ENCODE measurements at regions not wholly inside any gene's neighbourhood (a gene's known extent, or its start where the extent isn't known, plus 50 kb on each side); places are given as distances from the start of the nearest gene placed in this dataset.

DNA sequence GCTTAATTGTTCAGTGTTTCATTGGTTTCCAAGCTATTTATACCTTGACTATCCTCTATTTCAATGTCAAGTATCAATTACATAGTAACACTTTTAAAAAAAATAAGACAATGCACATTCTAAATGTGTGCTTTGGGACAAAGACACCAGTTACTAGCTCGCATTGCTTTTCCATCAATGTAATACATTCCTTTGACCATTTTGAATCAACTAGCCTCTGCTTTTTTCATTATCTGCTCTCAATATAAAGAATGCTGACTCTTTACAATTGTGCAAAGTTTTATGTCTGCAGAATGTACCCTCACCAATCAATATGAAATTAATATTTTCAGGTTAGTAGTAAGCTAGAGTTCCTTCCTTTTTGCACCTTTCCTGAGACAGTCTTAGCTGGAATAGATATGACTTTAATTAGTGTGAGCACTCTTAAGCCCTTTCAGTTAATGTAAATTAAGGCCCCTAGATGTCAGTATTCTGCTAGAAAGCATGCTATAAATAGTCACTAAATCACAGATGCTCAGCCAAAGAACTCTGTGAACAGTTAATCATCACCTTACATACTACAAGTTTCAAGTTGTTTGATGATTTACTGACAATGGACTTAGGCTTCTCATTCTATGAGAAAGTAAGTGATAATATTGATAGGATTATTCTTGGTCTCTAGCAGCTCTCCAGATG lies 413.6 kb downstream of the PTH2R start:
- no peaks in the 10 kb centered on the region for H3K9me3 ChIP-seq (ENCODE audit: low read depth, low read length)
- H3K4me3 ChIP-seq = no peak overlapping the region
- no peak for TF ChIP-seq FOXP2 (optimal IDR thresholded peaks at IDR 0.05; ENCODE audit: control extremely low read depth, extremely low read length, insufficient read depth)
- no peak for TF ChIP-seq EZH2 (IDR thresholded peaks at IDR 0.05)
- TF ChIP-seq POLR2AphosphoS5 (IDR thresholded peaks at IDR 0.05; ENCODE audit: borderline replicate concordance, low read depth, low read length) = no peak
- no peak overlapping the region for H3K9ac ChIP-seq (ENCODE audit: insufficient read length)
- no peaks in the 10 kb centered on the region for H3K36me3 ChIP-seq (ENCODE audit: insufficient read depth, low read length)
- no peak overlapping the region for H3K27ac ChIP-seq
- DNase-seq (ENCODE audit: low read depth, low spot score) = no peak

DNA sequence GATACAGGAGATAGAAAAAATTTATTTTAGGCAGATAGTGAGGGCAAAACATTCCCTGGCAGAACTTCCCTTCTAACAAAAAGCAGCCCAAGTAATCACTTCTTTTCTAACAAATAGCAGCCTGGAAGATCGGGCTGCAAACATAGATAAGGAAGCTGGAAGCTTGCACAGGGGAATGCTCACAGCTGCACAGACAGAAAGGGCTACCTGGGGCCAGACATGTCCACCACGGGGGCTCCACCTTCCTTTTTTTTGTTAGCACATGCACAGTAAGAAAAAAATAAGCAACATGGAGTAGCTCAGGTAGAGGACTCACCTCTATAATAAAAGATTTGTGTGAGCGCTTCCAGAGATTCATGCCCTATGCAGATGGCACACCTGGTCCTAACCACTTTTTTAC lies 420.5 kb downstream of the PTH2R start:
- TF ChIP-seq POLR2AphosphoS5 (IDR thresholded peaks at IDR 0.05; ENCODE audit: borderline replicate concordance, low read depth, low read length) = no peak
- no peak overlapping the region for H3K9ac ChIP-seq (ENCODE audit: insufficient read length)
- no peaks in the 10 kb centered on the region for H3K9me3 ChIP-seq (ENCODE audit: low read depth, low read length)
- H3K27ac ChIP-seq = no peak overlapping the region
- no peaks in the 10 kb centered on the region for H3K36me3 ChIP-seq (ENCODE audit: insufficient read depth, low read length)
- no peak for DNase-seq (ENCODE audit: low read depth, low spot score)
- H3K4me3 ChIP-seq = no peak overlapping the region

DNA sequence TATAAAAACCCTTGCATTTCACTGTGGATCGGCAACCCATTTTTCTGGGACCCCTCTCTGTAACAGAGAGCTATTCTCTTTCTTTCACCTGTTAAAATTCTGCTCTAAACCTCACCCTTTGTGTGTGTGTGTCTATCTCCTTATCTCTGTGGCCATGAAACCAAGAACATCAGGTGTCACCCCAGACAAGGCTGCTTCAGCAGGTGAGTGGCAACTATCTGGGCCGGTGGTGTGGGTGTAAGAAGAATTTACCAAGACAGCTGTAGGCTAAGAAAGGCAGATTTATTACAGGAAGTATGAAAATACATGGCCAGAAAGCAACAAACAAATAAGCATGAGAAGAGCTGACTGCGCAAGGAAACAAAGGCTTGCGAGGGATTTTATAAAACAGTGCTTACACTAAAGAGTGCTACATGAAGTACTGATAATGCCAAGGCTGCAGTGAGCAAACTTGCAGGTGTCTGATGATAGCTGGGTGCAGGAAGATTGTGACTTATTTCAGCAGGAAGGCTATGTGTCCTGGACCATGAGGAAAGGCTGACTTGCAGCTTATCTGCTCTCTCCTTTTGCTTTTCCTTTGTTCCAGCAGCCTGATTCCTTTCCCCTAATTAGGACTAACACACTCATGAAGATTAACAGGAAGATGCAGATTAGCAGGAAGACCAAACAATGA lies 421.1 kb downstream of the PTH2R start:
- H3K36me3 ChIP-seq (ENCODE audit: insufficient read depth, low read length) = no peaks in the 10 kb centered on the region
- H3K4me3 ChIP-seq = no peak overlapping the region
- TF ChIP-seq FOXP2 (optimal IDR thresholded peaks at IDR 0.05; ENCODE audit: control extremely low read depth, extremely low read length, insufficient read depth) = no peak
- no peak for TF ChIP-seq POLR2AphosphoS5 (IDR thresholded peaks at IDR 0.05; ENCODE audit: borderline replicate concordance, low read depth, low read length)
- no peak for TF ChIP-seq EZH2 (IDR thresholded peaks at IDR 0.05)
- H3K9ac ChIP-seq (ENCODE audit: insufficient read length) = no peak overlapping the region
- no peaks in the 10 kb centered on the region for H3K9me3 ChIP-seq (ENCODE audit: low read depth, low read length)
- no peak overlapping the region for H3K27ac ChIP-seq
- DNase-seq (ENCODE audit: low read depth, low spot score) = no peak

DNA sequence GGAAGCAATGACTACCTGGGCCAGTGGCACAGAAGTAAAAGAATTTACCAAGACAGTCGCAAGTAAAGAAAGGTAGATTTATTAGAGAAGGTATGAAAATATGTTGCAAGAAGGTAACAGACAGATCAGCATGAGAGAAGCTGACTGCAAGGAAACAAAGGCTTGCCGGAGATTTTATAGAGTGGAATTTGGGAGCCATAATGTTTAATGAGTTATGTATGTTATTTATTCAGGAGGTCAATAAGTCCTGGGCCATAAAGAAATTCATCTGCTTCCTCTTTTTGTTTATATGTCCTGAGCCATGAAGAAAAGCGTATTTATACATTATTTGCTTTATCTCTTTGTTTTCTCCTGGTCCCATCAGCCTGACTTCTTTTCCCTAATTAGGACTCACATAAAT lies 423.6 kb downstream of the PTH2R start:
- Histone ChIP-seq H3K27ac (no peak overlapping the region), H3K4me3 (no peak overlapping the region), H3K9ac (ENCODE audit: insufficient read length) (no peak overlapping the region), H3K9me3 (ENCODE audit: low read depth, low read length) (no peaks in the 10 kb centered on the region), H3K36me3 (ENCODE audit: insufficient read depth, low read length) (no peaks in the 10 kb centered on the region)
- no peak for DNase-seq (ENCODE audit: low read depth, low spot score)
- TF ChIP-seq FOXP2 (optimal IDR thresholded peaks at IDR 0.05; ENCODE audit: control extremely low read depth, extremely low read length, insufficient read depth) (no peak), EZH2 (IDR thresholded peaks at IDR 0.05) (no peak), POLR2AphosphoS5 (IDR thresholded peaks at IDR 0.05; ENCODE audit: borderline replicate concordance, low read depth, low read length) (no peak)

DNA sequence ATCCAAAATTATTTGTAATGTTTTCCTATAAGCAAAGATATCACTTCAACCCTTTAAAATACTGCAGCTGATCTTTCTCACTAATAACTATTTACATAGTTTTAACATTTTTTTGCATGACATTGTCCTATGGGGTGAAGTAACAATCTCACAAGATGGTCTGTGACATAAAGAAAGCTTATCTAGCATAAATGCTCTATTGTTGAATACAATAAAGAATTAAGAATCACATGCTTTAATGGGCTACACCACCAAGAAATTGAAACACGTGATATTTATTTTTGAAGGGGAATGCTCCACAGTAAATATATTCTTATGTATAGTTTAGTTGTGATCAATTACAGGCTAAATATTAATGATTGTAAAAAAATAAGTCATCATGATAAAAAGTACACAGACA lies 441.1 kb downstream of the PTH2R start:
- Histone ChIP-seq H3K27ac (no peak overlapping the region), H3K9ac (ENCODE audit: insufficient read length) (no peak overlapping the region), H3K36me3 (ENCODE audit: insufficient read depth, low read length) (no peaks in the 10 kb centered on the region), H3K9me3 (ENCODE audit: low read depth, low read length) (no peaks in the 10 kb centered on the region), H3K4me3 (no peak overlapping the region)
- no peak for DNase-seq (ENCODE audit: low read depth, low spot score)
- no peak for TF ChIP-seq POLR2AphosphoS5 (IDR thresholded peaks at IDR 0.05; ENCODE audit: borderline replicate concordance, low read depth, low read length)

DNA sequence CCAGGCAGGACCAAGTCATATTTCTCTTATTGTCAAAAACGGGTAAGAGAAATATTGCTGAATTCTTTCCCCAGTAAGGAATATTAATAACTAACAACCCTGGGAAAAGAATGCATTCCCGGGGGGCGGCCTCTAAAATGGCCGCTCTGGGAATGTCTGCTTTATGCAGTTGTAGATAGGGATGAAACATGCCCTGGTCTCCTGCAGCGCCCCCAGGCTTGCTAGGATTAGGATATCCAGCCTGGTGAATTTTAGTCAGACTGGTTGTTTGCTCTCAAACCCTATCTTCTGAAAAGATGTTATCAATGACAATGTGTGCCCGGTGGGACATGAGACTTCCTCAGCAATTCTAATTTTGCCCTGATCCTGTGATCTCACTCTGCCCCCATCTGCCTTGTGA lies 448.1 kb downstream of the PTH2R start:
- Histone ChIP-seq H3K4me3 (no peak overlapping the region), H3K27ac (no peak overlapping the region), H3K36me3 (ENCODE audit: insufficient read depth, low read length) (no peaks in the 10 kb centered on the region), H3K9ac (ENCODE audit: insufficient read length) (no peak overlapping the region), H3K9me3 (ENCODE audit: low read depth, low read length) (no peaks in the 10 kb centered on the region)
- TF ChIP-seq EZH2 (IDR thresholded peaks at IDR 0.05) = no peak
- no peak for TF ChIP-seq FOXP2 (optimal IDR thresholded peaks at IDR 0.05; ENCODE audit: control extremely low read depth, extremely low read length, insufficient read depth)
- no peak for TF ChIP-seq POLR2AphosphoS5 (IDR thresholded peaks at IDR 0.05; ENCODE audit: borderline replicate concordance, low read depth, low read length)
- no peak for DNase-seq (ENCODE audit: low read depth, low spot score)

DNA sequence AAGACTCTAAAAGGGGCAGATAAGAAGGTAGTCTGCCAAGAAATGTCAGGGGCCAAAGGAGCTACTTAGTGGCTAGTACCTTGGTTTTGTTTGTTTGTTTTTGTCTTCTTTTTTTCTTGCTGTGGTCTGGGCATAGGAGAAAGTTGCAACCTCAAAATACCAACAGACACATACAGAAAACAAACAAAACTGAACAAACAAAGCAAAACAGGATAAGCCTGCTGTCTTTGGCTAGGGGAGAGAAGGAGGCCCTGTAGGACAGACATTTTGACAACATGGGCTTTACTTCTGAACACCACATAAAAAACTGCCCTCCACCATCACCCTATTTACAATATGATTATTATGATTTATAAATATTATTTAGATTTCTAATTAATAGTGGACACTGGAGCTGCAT lies 460.8 kb downstream of the PTH2R start:
- no peak for TF ChIP-seq FOXP2 (optimal IDR thresholded peaks at IDR 0.05; ENCODE audit: control extremely low read depth, extremely low read length, insufficient read depth)
- no peak for TF ChIP-seq EZH2 (IDR thresholded peaks at IDR 0.05)
- TF ChIP-seq POLR2AphosphoS5 (IDR thresholded peaks at IDR 0.05; ENCODE audit: borderline replicate concordance, low read depth, low read length) = no peak

DNA sequence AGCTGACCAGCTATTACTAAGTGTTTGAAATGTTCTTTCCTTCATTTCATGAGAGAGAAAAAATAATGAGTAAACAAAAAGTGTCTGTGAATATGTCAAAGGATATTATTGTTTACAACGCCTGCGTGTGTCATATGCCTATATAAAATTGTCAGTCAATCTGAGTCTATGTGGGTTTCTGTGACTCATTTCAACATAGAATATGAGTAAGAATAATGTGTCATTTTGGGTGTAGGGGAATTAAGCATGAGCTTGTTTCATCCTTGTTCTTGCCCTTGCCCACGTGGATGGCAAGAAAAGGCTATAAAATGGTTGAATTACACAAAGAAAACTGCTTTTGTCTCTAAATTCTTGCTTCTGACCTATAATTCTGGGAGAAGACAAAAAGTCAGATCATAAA lies 466.0 kb downstream of the PTH2R start:
- Histone ChIP-seq H3K4me3 (no peak overlapping the region), H3K9me3 (ENCODE audit: low read depth, low read length) (no peaks in the 10 kb centered on the region), H3K36me3 (ENCODE audit: insufficient read depth, low read length) (no peaks in the 10 kb centered on the region), H3K27ac (no peak overlapping the region), H3K9ac (ENCODE audit: insufficient read length) (no peak overlapping the region)
- DNase-seq (ENCODE audit: low read depth, low spot score) = no peak
- no peak for TF ChIP-seq POLR2AphosphoS5 (IDR thresholded peaks at IDR 0.05; ENCODE audit: borderline replicate concordance, low read depth, low read length)
- no peak for TF ChIP-seq EZH2 (IDR thresholded peaks at IDR 0.05)
- no peak for TF ChIP-seq FOXP2 (optimal IDR thresholded peaks at IDR 0.05; ENCODE audit: control extremely low read depth, extremely low read length, insufficient read depth)

More for the DNA sequence above, 460.8 kb downstream of the PTH2R start:
- H3K9me3 ChIP-seq (ENCODE audit: low read depth, low read length) = no peaks in the 10 kb centered on the region
- DNase-seq (ENCODE audit: low read depth, low spot score) = no peak
- no peaks in the 10 kb centered on the region for H3K36me3 ChIP-seq (ENCODE audit: insufficient read depth, low read length)
- no peak overlapping the region for H3K27ac ChIP-seq
- no peak overlapping the region for H3K4me3 ChIP-seq
- H3K9ac ChIP-seq (ENCODE audit: insufficient read length) = no peak overlapping the region

DNA sequence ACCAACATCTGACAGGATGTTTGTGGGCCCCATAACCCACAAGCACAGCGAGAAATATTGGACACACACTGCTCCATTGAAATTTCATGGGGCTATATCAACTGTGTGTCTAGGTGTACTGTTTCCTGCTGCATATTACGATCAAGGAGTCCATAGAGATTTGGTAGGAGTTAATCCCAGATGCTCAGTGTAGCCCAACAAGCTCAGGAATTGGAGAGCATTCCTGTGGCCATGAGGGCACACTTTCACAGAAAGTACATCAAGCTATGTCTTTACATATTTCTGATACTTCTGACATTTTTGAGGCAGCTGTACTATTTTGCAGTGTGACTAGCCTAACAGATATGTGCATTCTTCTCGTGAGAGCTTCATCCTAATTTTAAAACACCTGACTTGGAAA lies 473.1 kb downstream of the PTH2R start:
- H3K4me3 ChIP-seq = no peak overlapping the region
- H3K9me3 ChIP-seq (ENCODE audit: low read depth, low read length) = no peaks in the 10 kb centered on the region
- H3K27ac ChIP-seq = no peak overlapping the region
- H3K9ac ChIP-seq (ENCODE audit: insufficient read length) = no peak overlapping the region
- DNase-seq (ENCODE audit: low read depth, low spot score) = no peak
- TF ChIP-seq FOXP2 (optimal IDR thresholded peaks at IDR 0.05; ENCODE audit: control extremely low read depth, extremely low read length, insufficient read depth) = no peak
- no peaks in the 10 kb centered on the region for H3K36me3 ChIP-seq (ENCODE audit: insufficient read depth, low read length)
